Endothelial cell of umbilical vein (primary cell): ENCODE measurements at regions not wholly inside any gene's neighbourhood (a gene's known extent, or its start where the extent isn't known, plus 50 kb on each side); places are given as distances from the start of the nearest gene placed in this dataset.

Experiments
- BruUV-seq: library from RNA; stranded (reverse); fragments of 400-500 nt; replicated peaks from 2 replicates; lab custom pipeline; 2021; lab: Mats Ljungman, UMichigan
- CTCF ChIA-PET: fragments of 300-600, 350-600 bp; sonication (Branson Sonifier 250); formaldehyde crosslinking; loops from one replicate; lab custom pipeline; 2021; ENCODE audit warnings: antibody characterized with exemption, inconsistent platforms; lab: Charles Lee
- POLR2A ChIA-PET: fragments of 300-600, 350-600 bp; sonication (Branson Sonifier 250); formaldehyde crosslinking; loops from one replicate; lab custom pipeline; 2021; ENCODE audit warnings: antibody characterized with exemption, inconsistent platforms; lab: Charles Lee
- DNase-seq: peaks from one replicate; pipeline ENCODE4 v3.0.0-alpha.2; 2011; ENCODE audit warnings: low read depth, low spot score
- FAIRE-seq: peaks from 2 replicates; lab custom pipeline; 2011; peaks lifted over from hg19 to GRCh38; lab: Jason Lieb, UNC
- H2AFZ ChIP-seq: 2 replicates; pipeline ENCODE4 v1.6.0; 2012; ENCODE audit warnings: low read depth, low read length, control low read depth, inconsistent platforms
- H3K27ac ChIP-seq: 2 replicates; pipeline ENCODE4 v1.5.1; 2011; ENCODE audit warnings: low read depth, mild to moderate bottlenecking, control low read depth, low read length, moderate library complexity; ENCODE audit not compliant: insufficient read depth
- H3K27me3 ChIP-seq, 2 experiments: 2 replicates each; pipeline versions ENCODE4 v1.6.0 to v1.6.1; 2011; ENCODE audit warnings: low read length in 2 of 2, mixed read lengths in 1 of 2; ENCODE audit not compliant: control insufficient read depth in 2 of 2, insufficient read depth in 2 of 2
- H3K36me3 ChIP-seq, 2 experiments: 2 replicates in 1 of 2; 3 replicates in 1 of 2; pipeline ENCODE4 v1.5.1; 2011; ENCODE audit warnings: low read length in 2 of 2, mild to moderate bottlenecking in 1 of 2, moderate library complexity in 1 of 2; ENCODE audit not compliant: control insufficient read depth in 2 of 2, insufficient read depth in 2 of 2; ENCODE audit errors: extremely low read depth in 1 of 2
- H3K4me1 ChIP-seq: 3 replicates; pipeline ENCODE4 v1.5.1; 2011; ENCODE audit warnings: mild to moderate bottlenecking, low read length; ENCODE audit not compliant: control insufficient read depth, insufficient read depth; ENCODE audit errors: extremely low read depth
- H3K4me2 ChIP-seq: 2 replicates; pipeline ENCODE4 v1.6.1; 2011; ENCODE audit warnings: low read length, control low read depth, mixed read lengths; ENCODE audit not compliant: insufficient read depth
- H3K4me3 ChIP-seq, 3 experiments: fragments of 200-600 bp in 1 of 3; sonication (generic), shearing (Covaris generic) in 1 of 3; replicated peaks in 1 of 3; 2 replicates each; pipeline ENCODE4 v1.5.1; 2011 to 2016; ENCODE audit warnings: control low read depth in 3 of 3, low read length in 3 of 3, mild to moderate bottlenecking in 2 of 3, inconsistent platforms in 1 of 3, low read depth in 1 of 3, moderate library complexity in 1 of 3; ENCODE audit not compliant: insufficient read depth in 1 of 3
- H3K79me2 ChIP-seq: 2 replicates; pipeline ENCODE4 v1.6.0; 2012; ENCODE audit warnings: low read length, inconsistent platforms; ENCODE audit not compliant: control insufficient read depth, insufficient read depth
- H3K9ac ChIP-seq: replicated peaks from 2 replicates; pipeline ENCODE3; 2011; ENCODE audit warnings: low read length, control low read depth; ENCODE audit not compliant: insufficient read depth; ENCODE audit errors: extremely low read depth
- H3K9me1 ChIP-seq: replicated peaks from 3 replicates; pipeline ENCODE4 v1.6.0; 2011; ENCODE audit warnings: mild to moderate bottlenecking, low read length; ENCODE audit not compliant: control insufficient read depth, insufficient read depth; ENCODE audit errors: extremely low read depth
- H3K9me3 ChIP-seq: replicated peaks from 2 replicates; pipeline ENCODE4 v1.5.1; 2012; ENCODE audit warnings: low read length, inconsistent platforms; ENCODE audit not compliant: control insufficient read depth, insufficient read depth
- H4K20me1 ChIP-seq: replicated peaks from 2 replicates; pipeline ENCODE3; 2011; ENCODE audit warnings: mild to moderate bottlenecking, low read length; ENCODE audit not compliant: control insufficient read depth, insufficient read depth; ENCODE audit errors: extremely low read depth
- CTCF ChIP-seq, 2 donors: IDR thresholded peaks; 1 replicate in 1 of 2; 2 replicates in 1 of 2; pipeline ENCODE4 v1.5.1; 2011; ENCODE audit warnings: low read length in 2 of 2, mild to moderate bottlenecking in 2 of 2, moderate library complexity in 2 of 2, control low read depth in 1 of 2, inconsistent platforms in 1 of 2, low read depth in 1 of 2; ENCODE audit not compliant: insufficient read depth in 1 of 2; ENCODE audit errors: extremely low read depth in 1 of 2
- EZH2 ChIP-seq: IDR thresholded peaks from 2 replicates; pipeline ENCODE4 v1.6.1; 2012; ENCODE audit warnings: borderline replicate concordance, low read depth, mild to moderate bottlenecking, moderate library complexity, low read length, inconsistent platforms; ENCODE audit not compliant: severe bottlenecking
- FOS ChIP-seq: IDR thresholded peaks from 2 replicates; pipeline ENCODE4 v1.6.1; 2011; ENCODE audit warnings: mild to moderate bottlenecking, low read length, moderate library complexity, borderline replicate concordance; ENCODE audit not compliant: insufficient read depth
- GATA2 ChIP-seq: IDR thresholded peaks from 2 replicates; pipeline ENCODE4 v1.7.0; 2011; ENCODE audit warnings: low read depth, mild to moderate bottlenecking, moderate library complexity, mixed read lengths, low read length; ENCODE audit not compliant: insufficient read length, insufficient read depth
- JUN ChIP-seq: IDR thresholded peaks from 2 replicates; pipeline ENCODE4 v1.6.1; 2011; ENCODE audit warnings: borderline replicate concordance, low read depth; ENCODE audit not compliant: insufficient read length, insufficient read depth
- MYC ChIP-seq: IDR thresholded peaks from one replicate; pipeline ENCODE4 v1.6.1; 2011; ENCODE audit warnings: mild to moderate bottlenecking, low read depth, low read length
- POLR2A ChIP-seq: IDR thresholded peaks from 2 replicates; pipeline ENCODE4 v1.6.1; 2012; ENCODE audit warnings: low read depth, mild to moderate bottlenecking, control low read depth, low read length
- POLR2AphosphoS5 ChIP-seq: IDR thresholded peaks from 2 replicates; pipeline ENCODE4 v1.6.1; 2012; ENCODE audit warnings: low read depth, mild to moderate bottlenecking, control low read depth, low read length, moderate library complexity; ENCODE audit not compliant: insufficient read depth
- dilution Hi-C: fragments of 300-500 bp; cut with MboI; formaldehyde crosslinking; loops from one replicate; pipeline ENCODE4 v1.15.0; 2019; ENCODE audit warnings: low sequenced_read_pairs; ENCODE audit not compliant: extremely low pct_ligation_motif_present
- intact Hi-C: fragments of 100-400 bp; cut with micrococcal nuclease; formaldehyde crosslinking; loops from one replicate; pipeline ENCODE4 v1.10.0; 2022
- TF ChIP-seq, protein P1 (sequence below): IDR thresholded peaks from 2 replicates; pipeline ENCODE4 v1.6.1; 2011; ENCODE audit not compliant: insufficient read depth, insufficient read length

DNA sequence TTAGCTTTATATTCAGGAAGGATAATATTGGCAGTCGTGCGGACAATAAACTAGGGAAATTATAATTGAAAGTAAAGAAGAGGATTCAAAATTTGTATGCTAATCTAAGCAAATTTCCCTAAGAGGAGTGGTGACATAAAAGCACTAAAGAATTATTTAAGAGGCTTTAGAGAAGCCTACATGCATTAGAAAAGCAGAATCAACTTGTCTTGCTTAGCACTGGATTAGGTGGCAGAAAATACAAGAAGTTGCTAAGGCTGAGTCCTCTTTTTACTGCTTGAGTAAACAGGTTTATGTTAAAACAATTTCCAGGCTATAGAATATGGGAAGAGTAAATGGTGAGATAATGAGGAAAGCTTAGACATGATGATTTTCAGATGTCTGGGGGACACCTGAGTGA lies 991.5 kb downstream of the PCDH18 start:
- dilution Hi-C loops = no loop called here
- intact Hi-C loops = no loop called here
- CTCF ChIA-PET = no interaction called here
- Histone ChIP-seq H3K9me1 (no peaks in the 10 kb centered on the region), H3K4me1 (no peaks in the 10 kb centered on the region), H4K20me1 (no peaks in the 10 kb centered on the region), H3K27me3 (no peaks in the 10 kb centered on the region), H3K9me3 (no peaks in the 10 kb centered on the region), H3K79me2 (no peaks in the 10 kb centered on the region), H3K4me2 (no peak overlapping the region), H3K9ac (no peak overlapping the region), H3K27ac (no peak overlapping the region), H3K4me3 (no peak overlapping the region), H2AFZ (no peak overlapping the region), H3K36me3 (no peaks in the 10 kb centered on the region)
- BruUV-seq = no TSS peak
- no peak for DNase-seq
- FAIRE-seq = no peak
- POLR2A ChIA-PET = no interaction called here
- TF ChIP-seq POLR2AphosphoS5 = no peak
- TF ChIP-seq MYC = no peak
- no peak for TF ChIP-seq GATA2
- TF ChIP-seq CTCF (IDR thresholded peaks at IDR 0.05; ENCODE audit: extremely low read depth in 1 of 2, insufficient read depth in 1 of 2, low read depth in 1 of 2, low read length in 2 of 2) = no peak
- TF ChIP-seq, protein P1, sequence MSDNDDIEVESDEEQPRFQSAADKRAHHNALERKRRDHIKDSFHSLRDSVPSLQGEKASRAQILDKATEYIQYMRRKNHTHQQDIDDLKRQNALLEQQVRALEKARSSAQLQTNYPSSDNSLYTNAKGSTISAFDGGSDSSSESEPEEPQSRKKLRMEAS = no peak
- TF ChIP-seq POLR2A = no peak
- TF ChIP-seq FOS = no peak
- TF ChIP-seq JUN = no peak
- TF ChIP-seq EZH2 = no peak
